ENCODE measurements at regions not wholly inside any gene's neighbourhood (a gene's known extent, or its start where the extent isn't known, plus 50 kb on each side); places are given as distances from the start of the nearest gene placed in this dataset.

- no peak for TF ChIP-seq CTCF (IDR thresholded peaks at IDR 0.05)
- no peak for TF ChIP-seq POLR2A (IDR thresholded peaks at IDR 0.05)
Observed at GRCh38 chr16:79814124-79814523, 213.6 kb upstream of the MAF start.

All from right lobe of liver (tissue), 4 donors.